ENCODE measurements at regions not wholly inside any gene's neighbourhood (a gene's known extent, or its start where the extent isn't known, plus 50 kb on each side); places are given as distances from the start of the nearest gene placed in this dataset.

DNA sequence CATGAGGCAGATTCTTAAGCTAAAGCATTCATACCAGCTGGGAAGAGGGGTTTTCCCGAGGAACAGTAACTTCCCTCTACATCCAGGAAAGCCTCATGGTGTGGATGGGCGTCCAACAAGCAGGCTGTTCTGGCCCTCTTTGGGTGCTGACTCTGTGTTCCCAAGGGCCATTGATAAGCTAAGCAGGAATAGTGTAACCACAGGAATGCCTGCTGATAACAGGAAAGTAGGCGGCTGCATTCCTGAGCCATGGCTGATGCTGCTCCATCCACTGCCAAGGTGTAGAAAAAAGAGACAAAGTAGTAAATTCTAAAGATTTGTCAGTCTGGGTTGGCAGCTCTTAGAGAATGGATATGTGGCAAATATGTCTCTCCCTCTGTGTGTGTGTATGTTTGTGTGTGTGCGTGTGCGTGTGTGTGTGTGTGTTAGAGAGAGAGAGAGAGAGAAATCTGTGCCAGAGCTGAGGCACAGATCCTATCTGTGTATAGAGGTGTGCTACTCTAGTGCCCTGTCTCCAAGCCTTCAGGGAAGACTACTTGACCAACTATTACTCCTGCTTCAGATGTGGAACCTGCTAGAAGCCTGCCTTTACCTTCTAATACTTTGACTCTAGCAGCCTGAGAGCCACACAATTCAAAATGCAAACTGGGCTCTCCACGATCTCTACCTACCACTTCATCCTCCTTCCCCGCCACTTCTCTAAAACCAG lies 353.1 kb upstream of the NR3C2 start:
- Histone ChIP-seq H2BK5ac (ENCODE audit: low read depth, low read length) (peak overlapping the region; percentile 45; the same call in 1 of the 2 replicates), H3K27me3 (replicated peaks in 1 of 4; ENCODE audit: control insufficient read depth in 3 of 4, extremely low read depth in 1 of 4, insufficient read depth in 3 of 4, low read length in 3 of 4) (no peaks in the 10 kb centered on the region), H3K4ac (replicated peaks; ENCODE audit: insufficient read length, low read depth, low read length) (no peak overlapping the region), H3K23ac (ENCODE audit: insufficient read length) (no peak overlapping the region), H3K4me2 (ENCODE audit: insufficient read depth in 1 of 2, low read depth in 2 of 2, low read length in 2 of 2) (no peak overlapping the region), H3K18ac (ENCODE audit: extremely low read depth, low read length) (no peak overlapping the region), H3K9me3 (ENCODE audit: insufficient read depth in 2 of 2, low read depth in 1 of 2, low read length in 1 of 2) (no peaks in the 10 kb centered on the region), H3K9ac (replicated peaks in 1 of 4; ENCODE audit: extremely low read depth in 1 of 4, low read depth in 3 of 4, low read length in 3 of 4) (no peak overlapping the region), H3K4me1 (replicated peaks in 1 of 4; ENCODE audit: control insufficient read depth in 3 of 4, insufficient read depth in 4 of 4, low read length in 3 of 4) (peaks cover 0 to 3% (median 1%) of the 10 kb centered on the region in 4 experiments; a peak in 3 of 7 replicates), H2BK120ac (replicated peaks; ENCODE audit: low read depth, low read length) (no peak overlapping the region), H4K8ac (ENCODE audit: extremely low read depth, insufficient read depth, low read length) (no peak overlapping the region), H3K4me3 (ENCODE audit: extremely low read depth in 1 of 4, insufficient read depth in 2 of 4, low read depth in 3 of 4, low read length in 4 of 4) (no peak overlapping the region), H4K20me1 (replicated peaks in 1 of 2; ENCODE audit: control insufficient read depth in 1 of 2, insufficient read depth in 2 of 2, low read length in 2 of 2) (no peaks in the 10 kb centered on the region), H2BK20ac (ENCODE audit: low read length) (0 out of 2 replicates have a peak overlapping the region, but pooled peaks have one; percentile 3), H4K91ac (replicated peaks; ENCODE audit: insufficient read length, low read length) (no peak overlapping the region), H4K5ac (ENCODE audit: insufficient read length, low read depth, low read length) (no peak overlapping the region), H2BK12ac (ENCODE audit: low read depth, low read length) (0 out of 2 replicates have a peak overlapping the region, but pooled peaks have one; percentile 30), H2BK15ac (ENCODE audit: low read length) (no peak overlapping the region), H3K27ac (ENCODE audit: low read depth, low read length) (no peak overlapping the region), H2AK5ac (ENCODE audit: low read depth, low read length) (no peak overlapping the region), H2AFZ (ENCODE audit: low read length) (peak overlapping the region; percentile 94), H3K36me3 (ENCODE audit: control insufficient read depth in 2 of 4, insufficient read depth in 4 of 4, low read length in 3 of 4) (no peaks in the 10 kb centered on the region), H3K79me2 (ENCODE audit: control insufficient read depth in 1 of 2, insufficient read depth in 2 of 2, low read length in 2 of 2) (no peaks in the 10 kb centered on the region), H3K23me2 (ENCODE audit: low read depth, low read length) (no peaks in the 10 kb centered on the region), H3K79me1 (ENCODE audit: low read depth, low read length) (no peaks in the 10 kb centered on the region), H3K14ac (ENCODE audit: insufficient read length) (no peak overlapping the region), H3K56ac (replicated peaks; ENCODE audit: insufficient read length, low read depth, low read length) (no peak overlapping the region)
- DNase-seq (ENCODE audit: low read depth in 1 of 2, low spot score in 2 of 2) (peak in 1 of 2 experiments; percentile 27), FAIRE-seq (peak; percentile 7)
- CTCF ChIA-PET (ENCODE audit: partially characterized antibody) = interaction anchor here (0.5 kb wide), 1 partner anchor 129 kb away, joined by 4 read pairs; no protein-coding TSS in a partner anchor
- WGBS, 2 experiments (ENCODE audit: extremely low coverage in 1 of 2, insufficient coverage in 1 of 2, insufficient read length in 1 of 2, insufficient replicate concordance in 2 of 2, low coverage in 1 of 2, low lambda C conversion rate in 2 of 2, missing lambda C conversion rate in 1 of 2) = 79% methylated on average over 7 of the region's 7 CpGs; no CpG with 5 or more reads in 1 of the 2 experiments
- TF ChIP-seq KDM4A (IDR thresholded peaks at IDR 0.05; ENCODE audit: low read depth, low read length, severe bottlenecking) (no peak), TEAD4 (IDR thresholded peaks at IDR 0.05; ENCODE audit: low read depth, low read length) (peak; percentile 90), SP1 (IDR thresholded peaks at IDR 0.05; ENCODE audit: low read depth, low read length) (no peak), YY1 (IDR thresholded peaks at IDR 0.05; ENCODE audit: low read depth, low read length) (peak; percentile 63; the same call in 1 of the 2 replicates), CEBPB (IDR thresholded peaks at IDR 0.05; ENCODE audit: low read depth, low read length) (no peak), NANOG (IDR thresholded peaks at IDR 0.05; ENCODE audit: insufficient read depth, low read depth, low read length, poor library complexity, severe bottlenecking) (no peak), EP300 (IDR thresholded peaks at IDR 0.05; ENCODE audit: borderline replicate concordance in 1 of 2, low read depth in 2 of 2, low read length in 2 of 2) (no peak)
- TF ChIP-seq, protein P1, sequence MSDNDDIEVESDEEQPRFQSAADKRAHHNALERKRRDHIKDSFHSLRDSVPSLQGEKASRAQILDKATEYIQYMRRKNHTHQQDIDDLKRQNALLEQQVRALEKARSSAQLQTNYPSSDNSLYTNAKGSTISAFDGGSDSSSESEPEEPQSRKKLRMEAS (IDR thresholded peaks at IDR 0.05) = 0 out of 2 replicates have a peak, but pooled peaks have one; percentile 13
- POLR2A ChIA-PET (ENCODE audit: partially characterized antibody) = interaction anchor here (1.0 to 1.1 kb wide), 2 partner anchors 13 to 41 kb away, joined by 3 to 4 read pairs; no protein-coding TSS in a partner anchor

Data from H1 (cell line).